ENCODE measurements at regions not wholly inside any gene's neighbourhood (a gene's known extent, or its start where the extent isn't known, plus 50 kb on each side); places are given as distances from the start of the nearest gene placed in this dataset.

- no peak overlapping the region for H2BK120ac ChIP-seq (ENCODE audit: insufficient read depth, low read length, poor library complexity)
- H3K79me2 ChIP-seq (ENCODE audit: control insufficient read depth, insufficient read depth, low read length, poor library complexity), result no peaks in the 10 kb centered on the region
- no peak overlapping the region for H3K27ac ChIP-seq (ENCODE audit: low read depth, low read length)
- no peak overlapping the region for H3K4me2 ChIP-seq (ENCODE audit: low read length)
- H4K12ac ChIP-seq (ENCODE audit: low read depth, low read length), result no peak overlapping the region
- H2AFZ ChIP-seq (ENCODE audit: insufficient read depth, low read length, poor library complexity), result no peak overlapping the region
- no peak overlapping the region for H4K8ac ChIP-seq (ENCODE audit: low read depth, low read length)
- no peak overlapping the region for H2AK5ac ChIP-seq (ENCODE audit: low read length)
- H3K4ac ChIP-seq (ENCODE audit: low read depth, low read length), result no peak overlapping the region
- H3K79me1 ChIP-seq (ENCODE audit: low read length), result no peaks in the 10 kb centered on the region
- no peaks in the 10 kb centered on the region for H3K36me3 ChIP-seq (ENCODE audit: control insufficient read depth in 1 of 2, insufficient read depth in 2 of 2, low read length in 2 of 2)
- no peak overlapping the region for H3K9ac ChIP-seq (ENCODE audit: low read length)
- no peak overlapping the region for H4K91ac ChIP-seq (ENCODE audit: low read depth, low read length)
- H3K4me1 ChIP-seq (ENCODE audit: control insufficient read depth in 1 of 2, insufficient read depth in 2 of 2, low read length in 2 of 2), result no peaks in the 10 kb centered on the region
- no peak overlapping the region for H3K18ac ChIP-seq (ENCODE audit: low read length)
- H2BK12ac ChIP-seq (ENCODE audit: low read length), result no peak overlapping the region
- no peak overlapping the region for H2BK5ac ChIP-seq (ENCODE audit: low read depth, low read length, poor library complexity)
- H3K9me3 ChIP-seq (ENCODE audit: insufficient read depth, low read depth, low read length), result peaks cover 18% of the 10 kb centered on the region
- H3K4me3 ChIP-seq (ENCODE audit: low read depth, low read length), result no peak overlapping the region
- no peaks in the 10 kb centered on the region for H3K27me3 ChIP-seq (ENCODE audit: insufficient read depth, low read length)
- no CpG with 5 or more reads among the region's 18 CpGs for WGBS (ENCODE audit: extremely low coverage, insufficient coverage, insufficient read length)
- no peak overlapping the region for H3K14ac ChIP-seq (ENCODE audit: low read length)
- no peak for DNase-seq
- no peak overlapping the region for H3K23ac ChIP-seq (ENCODE audit: low read length)
These were observed 93.4 kb downstream of the ZNF736 start for GRCh38 chr7:64407148-64407547.
